Stimulated activated CD8-positive, alpha-beta memory T cell treated with anti-CD3 and anti-CD28 coated beads, Interleukin-4, amount 100 ng/mL, for 4 hours (primary cell): ENCODE measurements at regions not wholly inside any gene's neighbourhood (a gene's known extent, or its start where the extent isn't known, plus 50 kb on each side); places are given as distances from the start of the nearest gene placed in this dataset.

Experiments used
- DNase-seq, 2 donors: peaks; one replicate each; pipeline ENCODE4 v3.0.0-alpha.2; 2020; ENCODE audit warnings: low read depth in 2 of 2, low spot score in 1 of 2

DNA sequence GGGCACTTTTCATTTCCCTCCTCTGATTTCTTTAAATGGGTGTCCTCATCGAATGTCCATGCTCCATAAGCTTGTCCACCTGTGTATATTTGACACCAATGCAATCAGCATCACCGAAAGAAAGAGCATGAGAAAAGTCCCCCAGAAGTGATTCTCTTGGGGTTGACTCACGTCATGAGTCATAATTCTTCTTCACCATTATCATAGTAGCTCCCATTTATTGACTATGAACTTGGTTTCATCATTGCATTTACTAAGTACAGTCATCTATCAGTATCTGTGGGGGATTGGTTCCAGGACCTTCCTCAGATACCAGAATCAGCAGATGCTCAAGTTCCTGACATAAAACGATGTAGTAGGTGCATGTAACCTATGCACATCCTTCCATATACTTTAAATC, 372.5 kb upstream of the CFAP20DC start:
- DNase-seq, result no peak

DNA sequence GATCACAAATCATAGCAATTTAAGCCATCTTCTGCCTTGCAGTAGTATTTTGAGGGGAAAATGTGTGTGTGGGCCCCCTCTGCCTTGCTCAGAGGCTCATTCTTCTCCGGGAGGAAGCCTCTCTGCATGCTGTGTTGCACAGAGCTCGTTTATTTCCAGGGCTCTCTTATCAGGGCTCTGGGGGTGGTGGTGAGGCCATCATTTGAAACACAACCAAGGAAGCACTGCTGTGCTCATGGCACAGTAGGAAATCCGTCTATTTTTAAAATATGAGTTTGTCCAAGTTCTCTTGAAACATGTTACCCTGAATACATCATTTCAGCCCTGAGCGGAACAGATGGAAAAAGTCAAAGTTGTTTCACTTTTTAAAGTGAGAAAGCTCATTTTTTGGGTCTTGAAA, 369.0 kb upstream of the CFAP20DC start:
- no peak for DNase-seq

DNA sequence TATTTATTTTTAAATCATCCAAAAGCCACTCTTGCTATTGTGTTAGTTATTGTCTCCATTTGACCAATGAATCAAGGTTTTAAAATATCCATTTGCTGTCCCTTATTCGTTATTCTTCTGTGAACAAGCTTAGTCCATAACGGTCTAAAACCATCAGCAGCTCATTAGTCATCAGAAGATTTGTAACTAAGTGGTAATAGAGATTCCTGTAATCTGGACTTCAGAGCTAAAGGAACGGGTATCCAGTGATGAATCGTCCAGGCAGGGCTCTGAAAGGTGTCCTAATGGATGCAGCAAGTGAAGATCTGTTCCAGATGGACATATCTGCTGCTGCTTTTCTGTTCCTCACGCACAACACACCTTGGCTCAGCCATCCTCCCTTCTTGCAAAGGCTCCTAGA, 362.7 kb upstream of the CFAP20DC start:
- no peak for DNase-seq

DNA sequence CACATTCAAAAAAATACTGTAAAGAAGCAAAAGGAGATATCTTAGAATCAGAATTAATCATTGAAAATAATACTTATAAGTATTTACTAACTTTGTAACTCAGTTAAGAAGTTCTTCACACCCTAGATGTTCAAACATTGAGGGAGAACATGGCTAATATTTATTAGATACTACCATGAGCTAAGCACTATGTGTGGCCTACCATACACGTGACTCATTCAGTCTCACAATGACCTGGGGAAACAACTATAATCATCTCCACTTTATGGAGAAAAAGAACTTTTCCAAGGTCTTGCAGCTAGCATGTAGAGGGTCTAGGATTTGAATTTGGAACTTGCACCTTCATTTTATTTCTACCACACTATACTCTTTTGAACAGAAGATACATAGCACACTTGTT, 361.9 kb upstream of the CFAP20DC start:
- no peak for DNase-seq

DNA sequence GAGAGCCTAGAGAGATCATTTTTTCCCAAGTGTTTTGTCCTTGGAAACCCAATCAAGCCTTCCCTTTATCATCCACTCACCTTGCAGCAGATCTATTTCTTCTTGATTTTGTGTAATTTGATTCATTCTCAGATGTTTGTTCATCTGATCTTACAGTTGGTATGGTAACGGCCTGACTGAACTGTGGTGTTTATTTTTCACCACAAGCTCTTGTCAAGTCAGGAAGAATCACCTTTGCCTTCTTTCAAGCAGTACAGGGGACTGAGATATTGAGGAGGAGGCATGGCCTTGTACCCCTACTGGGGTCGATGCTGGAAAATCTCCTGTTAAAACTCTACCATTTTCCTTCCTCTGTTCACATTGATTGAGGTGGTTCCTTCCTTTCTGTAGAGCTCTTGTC, 361.4 kb upstream of the CFAP20DC start:
- DNase-seq, result no peak

DNA sequence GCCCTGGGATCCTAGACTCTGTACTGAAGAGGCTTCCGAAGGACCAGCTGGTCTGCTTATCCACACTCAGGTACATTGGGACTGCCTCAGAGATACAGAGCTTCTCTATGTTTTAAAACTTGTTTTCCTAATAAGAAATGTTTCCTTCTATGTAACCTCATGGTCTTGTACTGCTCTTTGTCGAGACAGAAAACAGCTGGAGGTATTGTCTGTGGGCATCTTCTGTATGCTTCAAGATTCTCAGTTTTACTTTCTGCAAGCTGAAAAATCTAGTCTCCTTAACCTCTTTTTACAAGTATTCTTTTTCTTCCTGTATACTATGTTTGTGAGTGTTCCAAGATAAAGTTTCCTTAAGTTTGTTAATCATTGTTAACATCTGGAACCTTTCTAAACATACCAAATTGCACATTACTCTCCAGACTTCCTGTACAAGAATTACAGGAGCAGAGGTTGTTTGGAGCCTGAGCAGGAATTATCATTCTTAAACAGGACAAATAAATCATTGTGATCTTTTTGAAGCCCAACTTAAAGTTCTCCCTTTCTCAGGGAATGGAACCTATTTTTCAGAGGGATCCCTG, 358.3 kb upstream of the CFAP20DC start:
- DNase-seq, result no peak

DNA sequence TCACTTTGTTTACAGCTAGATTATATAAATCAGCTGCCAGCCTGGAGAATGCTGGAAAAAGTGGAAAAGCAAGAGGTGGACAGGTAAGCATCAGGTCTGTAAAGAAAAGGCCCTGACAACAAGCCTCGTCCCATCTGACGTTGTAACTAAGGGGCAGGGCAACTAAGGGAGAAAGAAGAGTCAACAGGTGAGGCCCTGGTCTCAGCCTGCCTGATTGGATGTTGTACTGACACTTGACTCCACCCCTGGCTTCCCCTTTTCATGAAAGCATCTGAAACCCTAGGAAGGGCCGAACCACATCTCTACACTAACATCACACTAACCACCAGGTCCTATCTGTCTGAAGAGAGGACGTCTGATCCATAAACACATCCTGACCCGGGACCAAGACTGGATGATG, 357.6 kb upstream of the CFAP20DC start:
- no peak for DNase-seq

DNA sequence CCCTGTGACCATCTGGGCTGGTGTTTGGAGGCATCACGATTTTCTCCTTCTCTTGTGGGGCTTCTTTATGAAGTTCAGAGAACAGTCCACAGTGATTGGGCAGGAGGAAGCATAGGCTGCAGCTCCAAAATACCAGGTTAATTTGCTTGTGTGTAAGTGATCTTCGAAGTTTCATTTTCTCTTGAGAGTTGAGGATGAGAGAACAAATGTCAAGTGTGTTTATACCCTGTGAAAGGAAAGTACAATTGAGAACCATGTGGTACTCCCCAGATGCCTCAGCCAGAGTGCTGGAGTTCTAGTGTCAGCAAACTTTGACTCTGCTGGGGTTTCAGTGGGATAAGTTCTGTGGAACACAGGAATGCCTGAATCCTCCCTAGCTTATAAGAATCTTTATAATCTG, 357.1 kb upstream of the CFAP20DC start:
- no peak for DNase-seq

- no peak for DNase-seq
Measured at GRCh38 chr3:59404851-59405250, 355.0 kb upstream of the CFAP20DC start.

GRCh38 chr3:59404064-59404463, 354.2 kb upstream of the CFAP20DC start:
- no peak for DNase-seq

DNA sequence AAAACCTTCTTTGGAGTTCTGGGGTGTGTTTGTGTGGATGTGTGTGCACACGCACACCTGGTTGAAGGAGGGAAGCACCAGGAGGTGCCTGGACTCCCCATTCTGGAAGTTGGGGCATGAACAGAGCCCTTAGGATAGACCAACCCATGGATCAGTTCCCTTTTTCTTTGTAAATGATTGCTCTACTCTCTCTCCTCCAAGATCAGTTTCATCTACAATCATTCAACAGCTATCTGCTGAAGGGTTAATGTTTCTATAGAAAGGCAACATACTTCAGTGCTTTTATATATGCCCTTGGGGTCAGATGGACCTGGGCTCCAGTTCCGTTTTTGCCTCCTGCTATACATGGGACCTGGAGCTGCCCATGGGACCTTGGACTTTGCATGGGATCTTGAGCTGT, 352.1 kb upstream of the CFAP20DC start:
- DNase-seq, result no peak

- DNase-seq, result no peak
Measured at GRCh38 chr3:59392116-59392515, 342.3 kb upstream of the CFAP20DC start.

DNA sequence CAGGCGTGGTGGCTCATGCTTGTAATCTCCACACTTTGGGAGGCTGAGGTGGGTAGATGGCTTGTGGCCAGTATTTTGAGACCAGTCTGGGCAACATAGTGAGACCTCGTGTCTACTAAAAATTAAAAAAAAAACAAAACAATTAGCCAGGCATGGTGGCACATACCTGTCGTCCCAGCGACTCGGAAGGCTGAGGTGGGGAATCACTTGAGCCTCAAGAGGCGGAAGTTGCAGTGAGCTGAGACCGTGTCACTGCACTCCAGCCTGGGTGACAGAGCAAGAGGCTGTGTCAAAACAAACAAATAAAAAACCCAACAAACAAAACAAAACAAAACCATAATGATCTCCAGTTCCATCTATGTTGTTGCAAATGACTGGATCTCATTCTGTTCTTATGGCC, 341.3 kb upstream of the CFAP20DC start:
- no peak for DNase-seq

GRCh38 chr3:59388555-59389270, 338.9 kb upstream of the CFAP20DC start:
- DNase-seq, result no peak

DNA sequence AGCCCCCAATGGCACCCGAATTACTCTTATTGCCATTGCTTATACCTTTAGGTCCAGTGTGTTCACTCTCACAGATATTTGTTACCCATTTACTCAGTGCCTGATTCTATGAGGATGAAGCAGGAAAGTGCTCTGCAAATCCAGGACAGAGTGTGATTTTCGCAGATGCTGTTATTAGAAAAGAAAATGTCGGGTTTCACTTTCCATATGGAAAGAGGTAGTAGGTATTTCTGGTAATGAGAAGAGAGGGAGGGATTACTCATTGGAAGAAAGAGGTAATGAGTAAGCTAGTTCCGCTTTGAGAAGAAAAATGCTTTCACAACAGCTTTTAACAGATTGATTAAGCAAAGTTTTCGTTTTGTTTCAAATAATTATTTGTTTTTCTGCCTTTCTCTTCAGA, 336.3 kb upstream of the CFAP20DC start:
- no peak for DNase-seq

DNA sequence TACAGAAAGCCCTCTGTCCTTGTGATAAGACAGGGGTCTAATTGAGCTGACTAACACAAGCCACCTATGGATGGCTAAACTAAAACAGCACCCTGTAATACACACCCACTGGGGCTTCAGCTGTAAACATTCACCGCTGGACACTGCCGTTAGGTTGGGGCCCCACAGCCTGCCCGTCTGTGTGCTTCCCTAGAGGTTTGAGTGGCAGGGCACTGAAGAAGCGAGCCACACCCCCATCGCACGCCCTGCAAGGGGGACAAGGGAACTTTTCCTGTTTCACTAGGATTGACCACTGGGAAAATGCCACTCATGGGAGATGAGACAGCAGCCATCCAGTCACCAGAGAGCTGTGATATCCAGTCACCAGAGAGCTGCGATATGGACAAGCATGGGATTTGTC, 335.7 kb upstream of the CFAP20DC start:
- DNase-seq, result no peak

GRCh38 chr3:59381282-59381681, 331.5 kb upstream of the CFAP20DC start:
- no peak for DNase-seq

- no peak for DNase-seq
Measured at GRCh38 chr3:59380146-59380545, 330.3 kb upstream of the CFAP20DC start.

DNA sequence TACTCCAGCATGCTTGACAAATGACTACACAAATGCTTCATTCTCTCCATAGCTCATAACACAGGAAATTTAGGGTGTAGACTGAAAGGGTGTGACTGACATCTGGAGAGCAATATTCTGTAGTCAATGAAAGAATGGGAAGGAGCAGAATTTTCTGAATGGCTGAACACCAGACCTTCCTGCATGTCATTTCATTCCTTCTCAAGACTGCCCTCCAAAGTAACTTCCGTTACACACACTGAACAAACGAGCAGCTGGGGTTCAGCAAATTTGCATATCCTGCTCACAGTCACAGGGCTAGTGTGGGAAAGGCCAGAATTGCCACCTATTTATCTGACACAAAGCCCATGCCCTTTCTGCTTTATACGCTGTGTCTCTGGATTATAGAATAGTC, 325.0 kb upstream of the CFAP20DC start:
- DNase-seq, result no peak

DNA sequence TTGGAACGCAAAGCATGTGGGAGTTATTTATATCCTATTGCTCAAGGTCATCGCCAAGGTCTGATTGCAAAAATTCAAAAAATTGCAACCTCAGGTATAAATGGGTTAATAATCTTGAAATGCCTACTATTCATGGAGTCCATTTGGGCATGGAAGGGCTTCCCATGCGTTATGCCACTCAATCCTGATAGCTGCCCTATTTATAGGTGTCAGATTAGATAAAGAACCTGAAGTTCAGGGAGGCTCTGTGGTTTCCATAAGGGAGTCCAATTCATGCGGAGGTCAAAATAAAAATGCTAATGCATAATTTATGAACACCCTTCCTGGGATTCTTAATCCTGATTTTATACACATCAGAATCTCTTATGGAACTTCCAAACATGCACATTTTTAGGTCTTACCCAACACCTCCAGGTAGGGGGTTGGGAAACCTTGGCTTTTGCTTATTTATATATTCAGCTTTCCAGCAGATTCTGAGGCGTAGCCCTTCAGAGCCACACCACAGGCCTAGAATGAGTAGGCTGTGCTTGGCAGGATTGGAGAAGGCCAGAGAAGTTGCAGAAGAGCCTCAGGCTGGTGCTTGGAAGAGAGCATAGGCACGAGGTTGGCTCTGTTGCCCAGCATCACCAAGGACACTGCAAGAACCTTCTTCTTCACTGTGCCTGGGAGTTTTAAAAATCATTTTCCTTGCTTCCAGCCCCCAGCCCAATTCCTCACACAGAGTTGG, 324.4 kb upstream of the CFAP20DC start:
- no peak for DNase-seq

- no peak for DNase-seq
Measured at GRCh38 chr3:59372346-59372745, 322.5 kb upstream of the CFAP20DC start.

- DNase-seq, result no peak
Measured at GRCh38 chr3:59368900-59369675, 319.3 kb upstream of the CFAP20DC start.
